HG03066 (cell line): ENCODE measurements at regions not wholly inside any gene's neighbourhood (a gene's known extent, or its start where the extent isn't known, plus 50 kb on each side); places are given as distances from the start of the nearest gene placed in this dataset.
"Not testable (repeated sequence)": the region's sequence is repeated elsewhere in the genome, so short reads cannot be mapped to it uniquely, and the experiment has no call there.

ENCODE experiments used
- ATAC-seq: cut with Tn5 transposase; IDR thresholded peaks from one replicate; pipeline ENCODE4 v1.9.1; 2021; ENCODE audit warnings: low read depth; ENCODE audit not compliant: unreplicated experiment

- no peak for ATAC-seq
These were observed 100.9 kb upstream of the CHST15 start for GRCh38 chr10:124194199-124194824.

DNA sequence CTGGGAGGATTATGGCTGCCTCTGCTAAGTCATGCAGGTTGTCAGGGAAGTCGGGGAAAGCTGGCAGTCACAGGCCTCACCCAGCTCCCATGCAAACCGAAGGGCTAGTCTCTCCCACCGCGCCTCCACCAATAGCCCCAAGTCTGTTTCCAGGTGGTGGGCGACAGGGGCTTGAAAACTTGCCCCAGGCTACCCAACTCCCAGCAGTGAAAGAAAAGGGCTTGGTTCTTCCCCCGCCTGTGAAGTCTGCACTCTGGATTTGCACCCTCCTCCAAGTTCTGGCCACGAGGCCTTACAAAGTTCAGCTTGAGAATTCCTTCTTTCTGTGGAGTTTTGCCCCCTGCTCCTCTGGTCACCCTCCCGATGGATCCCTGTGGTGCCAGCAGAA lies 99.9 kb upstream of the CHST15 start:
- ATAC-seq: no peak

DNA sequence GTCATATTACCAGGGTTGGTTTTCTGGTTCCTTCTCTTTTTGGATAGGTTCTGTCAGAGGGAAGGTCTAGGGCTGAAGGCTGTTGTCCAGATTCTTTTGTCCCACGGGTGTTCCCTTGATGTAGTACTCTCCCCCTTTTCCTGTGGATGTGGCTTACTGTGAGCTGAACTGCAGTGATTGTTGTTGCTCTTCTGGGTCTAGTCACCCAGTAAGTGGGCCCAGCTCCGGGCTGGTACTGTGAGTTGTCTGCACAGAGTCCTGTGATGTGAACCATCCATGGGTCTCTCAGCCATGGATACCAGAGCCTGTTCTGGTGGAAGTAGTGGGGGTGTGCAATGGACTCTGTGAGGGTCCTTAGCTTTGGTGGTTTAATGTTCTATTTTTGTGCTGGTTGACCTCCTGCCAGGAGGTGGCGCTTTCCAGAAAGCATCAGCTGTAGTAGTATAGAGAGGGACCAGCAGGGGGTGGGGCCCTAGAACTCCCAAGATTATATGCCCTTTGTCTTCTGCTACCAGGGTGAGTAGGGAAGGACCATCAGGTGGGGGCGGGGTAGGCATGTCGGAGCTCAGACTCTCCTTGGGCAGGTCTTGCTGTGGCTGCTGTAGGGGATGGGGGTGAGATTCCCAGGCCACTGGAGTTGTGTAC lies 99.4 kb upstream of the CHST15 start:
- ATAC-seq: not testable (repeated sequence)

DNA sequence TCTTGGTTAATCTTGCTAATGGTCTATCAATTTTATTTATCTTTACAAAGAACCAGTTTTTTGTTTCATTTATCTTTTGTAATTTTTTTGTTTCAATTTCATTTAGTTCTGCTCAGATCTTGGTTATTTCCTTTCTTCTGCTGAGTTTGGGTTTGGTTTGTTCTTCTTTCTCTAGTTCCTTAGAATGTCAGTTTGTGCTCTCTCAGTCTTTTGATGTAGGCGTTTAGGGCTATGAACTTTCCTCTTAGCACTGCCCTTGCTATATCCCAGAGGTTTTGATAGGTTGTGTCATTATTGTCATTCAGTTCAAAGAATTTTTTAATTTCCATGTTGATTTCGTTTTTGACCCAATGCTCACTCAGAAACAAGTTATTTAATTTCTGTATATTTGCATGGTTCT lies 97.1 kb upstream of the CHST15 start:
- not testable (repeated sequence) for ATAC-seq

- ATAC-seq: no peak
These were observed 93.6 kb upstream of the CHST15 start for GRCh38 chr10:124186956-124187355.

DNA sequence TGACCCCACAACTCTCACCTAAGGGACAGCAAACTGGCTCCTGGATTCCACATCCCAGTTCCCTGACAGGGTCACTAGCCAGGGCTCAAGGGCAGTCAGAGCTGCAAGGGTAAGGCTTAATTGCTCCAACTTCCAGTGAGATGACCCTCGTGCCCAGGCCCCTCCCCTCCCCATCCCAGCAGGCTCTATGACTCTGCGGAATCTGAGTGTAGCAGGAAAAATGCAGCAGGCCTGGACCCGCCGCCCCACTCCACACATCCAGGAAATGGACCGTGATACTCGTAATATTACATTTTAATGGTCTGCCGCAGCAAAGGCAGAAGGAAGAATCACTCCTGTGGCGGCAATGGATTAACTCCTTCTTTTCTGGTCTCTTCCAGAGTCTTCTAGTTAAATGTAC lies 91.7 kb upstream of the CHST15 start:
- no peak for ATAC-seq

DNA sequence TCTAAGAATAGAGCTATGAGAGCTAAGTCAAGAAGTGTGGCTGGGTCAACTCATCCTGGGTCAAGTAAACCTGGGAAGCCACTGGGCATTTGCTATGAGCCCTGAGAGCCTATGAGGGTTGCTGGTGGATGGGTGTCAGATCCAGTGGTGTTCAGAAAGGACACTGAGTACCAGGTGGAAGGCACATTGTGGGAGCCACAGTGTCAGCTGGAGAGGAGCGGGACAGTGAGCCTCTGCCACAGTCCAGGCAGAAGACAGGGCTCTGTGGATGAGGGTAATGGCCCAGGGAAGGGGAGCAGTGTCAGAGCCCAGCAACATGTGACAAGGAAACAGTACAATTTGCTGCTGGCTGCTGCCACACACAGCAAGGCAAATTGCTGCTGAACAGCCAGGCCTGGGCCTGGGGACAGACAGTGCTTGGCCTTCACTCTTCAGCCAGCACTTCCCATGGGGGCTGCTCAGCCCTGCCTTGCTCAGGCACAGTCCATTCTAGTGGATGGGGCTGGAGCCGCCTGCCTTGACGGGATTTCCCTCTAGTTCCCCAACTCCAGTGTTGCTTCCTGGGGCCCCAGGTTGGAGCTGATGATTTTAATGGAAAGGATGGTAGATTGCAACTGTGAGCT lies 90.9 kb upstream of the CHST15 start:
- no peak for ATAC-seq

DNA sequence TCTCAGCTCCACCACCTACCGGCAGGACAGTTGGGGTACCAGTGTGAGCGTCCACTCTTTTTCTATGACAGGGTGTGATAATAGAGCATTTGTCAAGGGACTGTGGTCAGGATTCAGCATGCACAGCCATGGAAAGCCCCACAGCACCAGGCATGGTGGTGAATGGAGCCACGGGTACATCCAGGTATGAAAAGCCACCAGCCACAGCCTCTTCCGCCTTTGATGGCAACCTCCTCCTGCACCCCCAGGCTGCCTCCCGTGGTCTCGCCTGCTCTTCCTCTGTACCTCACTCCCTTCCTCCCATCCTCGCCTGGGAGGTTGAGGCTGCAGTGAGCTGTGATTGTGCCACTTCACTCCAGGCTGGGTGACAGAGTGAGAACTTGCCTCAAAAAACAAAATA lies 90.2 kb upstream of the CHST15 start:
- no peak for ATAC-seq

DNA sequence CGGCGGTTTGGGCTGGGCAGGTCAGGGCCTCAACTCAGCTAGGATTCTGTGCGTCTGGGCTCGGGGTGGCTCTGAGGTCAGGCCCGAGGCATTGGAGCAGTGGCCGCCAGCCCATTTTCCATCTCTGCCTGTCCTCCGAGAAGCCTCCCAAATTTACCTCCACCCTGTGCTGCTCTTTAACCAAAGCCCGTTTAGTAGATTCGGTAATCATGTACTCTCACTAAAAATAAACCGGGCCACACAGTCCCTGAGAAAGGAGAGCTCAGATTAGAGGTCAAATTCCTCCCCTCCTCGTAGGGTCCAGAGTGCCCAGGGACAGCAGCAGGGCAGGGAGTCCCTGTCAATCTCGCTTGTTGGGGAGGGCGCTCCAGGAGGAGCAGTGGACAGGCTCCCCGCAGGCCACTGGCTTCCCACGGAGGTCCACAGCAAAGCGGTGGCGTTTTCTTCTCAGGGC lies 88.7 kb upstream of the CHST15 start:
- no peak for ATAC-seq

DNA sequence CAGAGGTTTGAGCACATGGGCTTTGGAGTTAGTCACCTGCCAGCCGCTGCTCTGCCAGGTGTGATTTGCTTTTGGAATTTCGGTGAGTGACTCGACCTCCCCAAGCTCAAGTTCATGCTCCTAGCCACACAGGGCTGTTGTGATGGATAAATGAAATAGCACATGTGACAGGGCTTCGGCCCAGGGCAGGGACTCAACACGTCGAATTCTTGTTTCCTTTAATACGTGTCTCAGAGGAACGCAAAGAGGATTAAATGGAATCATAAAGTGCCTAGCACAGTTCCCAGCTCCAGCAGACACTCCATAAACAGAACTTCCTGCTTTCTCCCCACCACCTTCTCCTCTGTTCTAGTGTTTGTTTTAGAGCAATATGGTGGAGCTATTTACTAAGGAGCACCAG lies 88.3 kb upstream of the CHST15 start:
- no peak for ATAC-seq

GRCh38 chr10:124180947-124181549 lies 87.7 kb upstream of the CHST15 start:
- no peak for ATAC-seq

GRCh38 chr10:124180044-124180745 lies 86.8 kb upstream of the CHST15 start:
- no peak for ATAC-seq

DNA sequence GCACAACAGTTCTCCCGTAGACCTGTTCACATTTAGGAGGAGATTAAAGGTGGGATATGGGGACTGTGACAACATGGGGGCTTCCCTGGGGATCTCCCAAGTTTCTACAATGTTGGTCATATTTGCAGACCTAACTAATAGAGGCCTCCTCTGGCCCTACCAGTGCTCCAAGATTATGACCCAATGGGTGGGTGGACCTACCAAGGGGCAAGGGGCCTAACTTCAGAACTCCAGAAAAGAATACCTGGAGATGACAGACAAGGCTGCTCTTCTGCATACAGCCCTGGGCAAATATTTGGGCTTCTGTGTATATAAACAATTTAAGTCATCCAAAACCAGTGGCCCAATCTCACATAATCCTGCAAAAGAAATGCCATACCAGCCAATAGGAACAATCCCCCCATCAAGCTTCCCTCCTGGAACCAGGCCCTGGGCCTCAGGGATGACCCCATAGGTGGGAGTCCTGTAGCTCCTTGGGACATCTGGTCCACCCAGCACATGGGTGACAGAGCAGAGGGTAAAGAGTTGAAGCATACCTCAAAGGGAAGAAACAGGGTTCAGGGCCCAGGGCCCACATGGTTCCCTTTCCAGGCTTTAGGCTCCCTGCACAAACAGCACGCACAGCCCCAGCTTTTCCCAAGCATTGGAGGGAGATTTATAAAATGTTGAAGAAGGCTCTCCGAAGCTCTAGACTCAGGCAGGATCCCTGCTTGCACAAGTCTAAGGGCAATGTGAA lies 86.1 kb upstream of the CHST15 start:
- ATAC-seq: no peak

DNA sequence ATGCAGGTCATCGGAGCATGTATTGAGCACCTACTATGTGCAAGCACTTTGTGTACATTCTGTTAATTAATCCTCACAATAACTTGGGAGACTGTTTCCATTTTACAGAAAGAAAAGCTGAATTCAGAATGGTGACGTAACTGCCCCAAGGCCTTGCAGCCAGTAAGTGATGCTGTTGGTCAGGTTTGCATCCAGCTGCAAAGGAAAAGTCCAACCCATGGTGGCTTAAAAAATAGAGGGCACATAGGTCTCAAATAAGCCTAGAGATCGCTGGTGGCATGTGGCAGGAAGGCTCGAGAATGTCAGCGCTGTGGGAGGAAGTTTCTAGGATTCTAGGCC lies 83.8 kb upstream of the CHST15 start:
- no peak for ATAC-seq

- ATAC-seq: no peak
These were observed 83.2 kb upstream of the CHST15 start for GRCh38 chr10:124176349-124177179.

GRCh38 chr10:124175701-124176348 lies 82.4 kb upstream of the CHST15 start:
- ATAC-seq: no peak

- ATAC-seq: no peak
These were observed 81.6 kb upstream of the CHST15 start for GRCh38 chr10:124174673-124175645.

DNA sequence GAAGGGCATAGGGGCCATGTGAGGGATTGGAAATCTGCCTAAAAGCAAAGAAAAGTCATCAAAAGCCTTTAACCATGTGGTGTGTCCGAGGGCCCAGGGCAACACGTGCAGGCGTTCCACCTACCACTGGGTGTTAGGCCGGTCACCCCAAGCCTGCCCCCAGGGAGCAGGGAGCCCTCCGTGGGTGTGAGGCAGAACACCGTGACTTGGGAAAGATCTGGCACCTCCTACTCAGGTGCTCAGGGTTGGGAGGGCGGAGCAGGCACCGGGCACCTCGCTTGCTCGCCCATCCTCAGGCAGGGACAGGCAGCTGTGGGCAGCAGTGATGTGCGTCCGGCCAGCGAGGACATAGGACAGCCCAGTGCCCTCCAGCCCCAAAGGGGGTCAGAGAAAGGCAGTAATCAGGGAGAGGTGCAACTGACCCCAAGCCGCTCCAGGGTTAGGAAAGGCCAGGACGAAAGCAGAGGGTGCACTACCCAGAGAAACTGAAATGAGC lies 80.7 kb upstream of the CHST15 start:
- no peak for ATAC-seq
